ENCODE measurements at regions not wholly inside any gene's neighbourhood (a gene's known extent, or its start where the extent isn't known, plus 50 kb on each side); places are given as distances from the start of the nearest gene placed in this dataset.

GRCh38 chr6:80440496-80441115 is 334.1 kb downstream of the BCKDHB start:
- TF ChIP-seq, protein P1, sequence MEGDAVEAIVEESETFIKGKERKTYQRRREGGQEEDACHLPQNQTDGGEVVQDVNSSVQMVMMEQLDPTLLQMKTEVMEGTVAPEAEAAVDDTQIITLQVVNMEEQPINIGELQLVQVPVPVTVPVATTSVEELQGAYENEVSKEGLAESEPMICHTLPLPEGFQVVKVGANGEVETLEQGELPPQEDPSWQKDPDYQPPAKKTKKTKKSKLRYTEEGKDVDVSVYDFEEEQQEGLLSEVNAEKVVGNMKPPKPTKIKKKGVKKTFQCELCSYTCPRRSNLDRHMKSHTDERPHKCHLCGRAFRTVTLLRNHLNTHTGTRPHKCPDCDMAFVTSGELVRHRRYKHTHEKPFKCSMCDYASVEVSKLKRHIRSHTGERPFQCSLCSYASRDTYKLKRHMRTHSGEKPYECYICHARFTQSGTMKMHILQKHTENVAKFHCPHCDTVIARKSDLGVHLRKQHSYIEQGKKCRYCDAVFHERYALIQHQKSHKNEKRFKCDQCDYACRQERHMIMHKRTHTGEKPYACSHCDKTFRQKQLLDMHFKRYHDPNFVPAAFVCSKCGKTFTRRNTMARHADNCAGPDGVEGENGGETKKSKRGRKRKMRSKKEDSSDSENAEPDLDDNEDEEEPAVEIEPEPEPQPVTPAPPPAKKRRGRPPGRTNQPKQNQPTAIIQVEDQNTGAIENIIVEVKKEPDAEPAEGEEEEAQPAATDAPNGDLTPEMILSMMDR (IDR thresholded peaks at IDR 0.05; ENCODE audit: insufficient read depth, low read length, poor library complexity, severe bottlenecking), result no peak
- Histone ChIP-seq H3K36me3 (ENCODE audit: control insufficient read depth, insufficient read depth, low read length) (no peaks in the 10 kb centered on the region), H3K4me3 (replicated peaks; ENCODE audit: low read depth, low read length) (no peak overlapping the region), H3K27me3 (replicated peaks; ENCODE audit: control insufficient read depth, insufficient read depth, low read length) (no peaks in the 10 kb centered on the region)
- DNase-seq (ENCODE audit: extremely low read depth, insufficient read length), result no peak

GRCh38 chr6:80439721-80440470 is 333.4 kb downstream of the BCKDHB start:
- H3K36me3 ChIP-seq (ENCODE audit: control insufficient read depth, insufficient read depth, low read length), result no peaks in the 10 kb centered on the region
- TF ChIP-seq, protein P1 (IDR thresholded peaks at IDR 0.05; ENCODE audit: insufficient read depth, low read length, poor library complexity, severe bottlenecking), result no peak
- no peak for DNase-seq (ENCODE audit: extremely low read depth, insufficient read length)
- no peak overlapping the region for H3K4me3 ChIP-seq (replicated peaks; ENCODE audit: low read depth, low read length)
- H3K27me3 ChIP-seq (replicated peaks; ENCODE audit: control insufficient read depth, insufficient read depth, low read length), result no peaks in the 10 kb centered on the region

GRCh38 chr6:80438772-80439171 is 332.3 kb downstream of the BCKDHB start:
- no peaks in the 10 kb centered on the region for H3K27me3 ChIP-seq (replicated peaks; ENCODE audit: control insufficient read depth, insufficient read depth, low read length)
- no peak overlapping the region for H3K4me3 ChIP-seq (replicated peaks; ENCODE audit: low read depth, low read length)
- TF ChIP-seq, protein P1 (IDR thresholded peaks at IDR 0.05; ENCODE audit: insufficient read depth, low read length, poor library complexity, severe bottlenecking), result no peak
- H3K36me3 ChIP-seq (ENCODE audit: control insufficient read depth, insufficient read depth, low read length), result no peaks in the 10 kb centered on the region
- no peak for DNase-seq (ENCODE audit: extremely low read depth, insufficient read length)

DNA sequence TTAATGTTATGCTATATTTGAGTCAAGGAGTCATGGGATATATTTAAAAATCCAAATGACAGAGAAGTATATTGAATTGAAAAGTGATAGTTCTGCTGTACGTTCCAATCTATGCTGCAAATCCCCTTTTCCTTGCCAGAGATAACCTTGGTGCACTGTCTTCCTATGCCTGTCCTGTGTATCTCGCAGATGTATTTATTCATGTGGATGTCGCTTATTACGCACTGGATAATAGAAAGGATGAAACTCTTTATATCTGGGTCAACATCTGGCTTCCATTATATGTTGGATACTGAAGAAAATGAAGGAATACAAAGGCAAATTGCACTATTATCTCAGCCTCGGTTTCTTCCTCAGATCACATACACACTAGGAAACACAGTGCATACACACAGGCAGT is 331.3 kb downstream of the BCKDHB start:
- TF ChIP-seq, protein P1 (IDR thresholded peaks at IDR 0.05; ENCODE audit: insufficient read depth, low read length, poor library complexity, severe bottlenecking), result no peak
- H3K36me3 ChIP-seq (ENCODE audit: control insufficient read depth, insufficient read depth, low read length), result no peaks in the 10 kb centered on the region
- no peak for DNase-seq (ENCODE audit: extremely low read depth, insufficient read length)
- H3K4me3 ChIP-seq (replicated peaks; ENCODE audit: low read depth, low read length), result no peak overlapping the region
- H3K27me3 ChIP-seq (replicated peaks; ENCODE audit: control insufficient read depth, insufficient read depth, low read length), result no peaks in the 10 kb centered on the region

DNA sequence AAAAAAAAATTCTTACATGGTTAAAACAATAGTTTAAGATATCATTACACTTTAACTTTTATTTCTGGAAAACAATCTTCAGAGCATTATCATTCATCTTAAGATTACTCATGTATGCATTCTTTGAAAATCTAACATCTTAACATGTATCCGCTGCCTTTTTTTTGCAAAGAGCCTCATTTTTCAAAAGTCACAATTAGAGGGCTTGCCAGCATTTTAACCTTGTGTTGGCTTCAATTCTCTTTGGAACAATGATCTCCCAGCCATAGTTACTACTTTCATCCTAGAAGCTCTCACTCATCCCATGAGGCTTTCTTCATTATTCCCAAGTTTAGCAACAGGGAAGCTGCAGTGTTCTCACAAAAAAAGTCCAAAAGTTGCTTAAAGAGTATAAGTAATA is 330.8 kb downstream of the BCKDHB start:
- H3K36me3 ChIP-seq (ENCODE audit: control insufficient read depth, insufficient read depth, low read length), result no peaks in the 10 kb centered on the region
- H3K27me3 ChIP-seq (replicated peaks; ENCODE audit: control insufficient read depth, insufficient read depth, low read length), result no peaks in the 10 kb centered on the region
- TF ChIP-seq, protein P1 (IDR thresholded peaks at IDR 0.05; ENCODE audit: insufficient read depth, low read length, poor library complexity, severe bottlenecking), result no peak
- no peak overlapping the region for H3K4me3 ChIP-seq (replicated peaks; ENCODE audit: low read depth, low read length)
- DNase-seq (ENCODE audit: extremely low read depth, insufficient read length), result no peak
